Liver (tissue), 8 donors: ENCODE measurements at regions not wholly inside any gene's neighbourhood (a gene's known extent, or its start where the extent isn't known, plus 50 kb on each side); places are given as distances from the start of the nearest gene placed in this dataset.

ENCODE experiments used
- DNase-seq: peaks from one replicate; pipeline ENCODE4 v3.0.0-alpha.2; 2017; ENCODE audit warnings: low spot score
- H3K27ac ChIP-seq, 2 donors: one replicate each; pipeline ENCODE4 v1.7.0; 2013; ENCODE audit warnings: inconsistent platforms in 2 of 2, low read length in 2 of 2, control low read depth in 1 of 2, low read depth in 1 of 2, mild to moderate bottlenecking in 1 of 2
- H3K27me3 ChIP-seq, 4 donors: one replicate each; pipeline versions ENCODE4 v1.6.1 to v1.7.0; 2013; ENCODE audit warnings: low read length in 3 of 4, inconsistent platforms in 1 of 4, mild to moderate bottlenecking in 1 of 4, moderate library complexity in 1 of 4; ENCODE audit not compliant: control insufficient read depth in 4 of 4, insufficient read depth in 4 of 4
- H3K36me3 ChIP-seq, 4 donors: one replicate each; pipeline versions ENCODE4 v1.6.1 to v1.7.0; 2013; ENCODE audit warnings: low read length in 3 of 4, mild to moderate bottlenecking in 3 of 4, low read depth in 1 of 4, moderate library complexity in 1 of 4; ENCODE audit not compliant: control insufficient read depth in 4 of 4, insufficient read depth in 3 of 4
- H3K4me1 ChIP-seq, 4 donors: one replicate each; pipeline versions ENCODE4 v1.6.1 to v1.7.0; 2013; ENCODE audit warnings: low read length in 3 of 4, mild to moderate bottlenecking in 3 of 4, moderate library complexity in 1 of 4; ENCODE audit not compliant: control insufficient read depth in 4 of 4, insufficient read depth in 4 of 4
- H3K4me3 ChIP-seq, 3 donors: one replicate each; pipeline versions ENCODE4 v1.6.1 to v1.7.0; 2013; ENCODE audit warnings: low read length in 3 of 3, control low read depth in 1 of 3, low read depth in 1 of 3, mild to moderate bottlenecking in 1 of 3
- H3K9ac ChIP-seq, 2 donors: one replicate each; pipeline ENCODE4 v1.7.0; 2013; ENCODE audit warnings: low read length in 2 of 2, mild to moderate bottlenecking in 2 of 2, moderate library complexity in 2 of 2, control low read depth in 1 of 2, low read depth in 1 of 2
- H3K9me3 ChIP-seq, 4 donors: one replicate each; pipeline versions ENCODE4 v1.6.1 to v1.7.0; 2013; ENCODE audit warnings: low read length in 3 of 4; ENCODE audit not compliant: control insufficient read depth in 4 of 4
- EGR1 ChIP-seq, 2 donors: IDR thresholded peaks; 2 replicates each; pipeline ENCODE4 v1.6.1; 2016 to 2018; ENCODE audit warnings: antibody characterized with exemption in 2 of 2, low read depth in 2 of 2
- FOXA1 ChIP-seq: IDR thresholded peaks from 2 replicates; pipeline ENCODE4 v1.6.1; 2016; ENCODE audit warnings: antibody characterized with exemption
- FOXA2 ChIP-seq: IDR thresholded peaks from 2 replicates; pipeline ENCODE4 v1.6.1; 2016; ENCODE audit warnings: antibody characterized with exemption
- GABPA ChIP-seq, 2 donors: IDR thresholded peaks in 1 of 2; conservative IDR thresholded peaks in 1 of 2; 2 replicates each; pipeline ENCODE4 v1.6.1; 2016; ENCODE audit warnings: antibody characterized with exemption in 2 of 2, mild to moderate bottlenecking in 1 of 2, moderate library complexity in 1 of 2
- HNF4A ChIP-seq, 2 donors: conservative IDR thresholded peaks; 2 replicates each; pipeline ENCODE4 v1.6.1; 2016; ENCODE audit warnings: antibody characterized with exemption in 2 of 2, mild to moderate bottlenecking in 2 of 2
- HNF4G ChIP-seq: IDR thresholded peaks from 2 replicates; pipeline ENCODE4 v1.6.1; 2016; ENCODE audit warnings: antibody characterized with exemption
- JUND ChIP-seq, 2 donors: IDR thresholded peaks; 2 replicates each; pipeline ENCODE4 v1.6.1; 2016; ENCODE audit warnings: antibody characterized with exemption in 2 of 2
- NR2F2 ChIP-seq: IDR thresholded peaks from 2 replicates; pipeline ENCODE4 v1.6.1; 2016; ENCODE audit warnings: antibody characterized with exemption
- RXRA ChIP-seq, 2 donors: IDR thresholded peaks; 2 replicates each; pipeline ENCODE4 v1.6.1; 2017 to 2018; ENCODE audit warnings: antibody characterized with exemption in 2 of 2, mild to moderate bottlenecking in 1 of 2
- SP1 ChIP-seq: IDR thresholded peaks from 2 replicates; pipeline ENCODE4 v1.6.1; 2018; ENCODE audit warnings: antibody characterized with exemption, mild to moderate bottlenecking
- TAF1 ChIP-seq: conservative IDR thresholded peaks from 2 replicates; pipeline ENCODE4 v1.6.1; 2016; ENCODE audit warnings: antibody characterized with exemption, mild to moderate bottlenecking
- YY1 ChIP-seq: IDR thresholded peaks from 2 replicates; pipeline ENCODE4 v1.6.1; 2016; ENCODE audit warnings: antibody characterized with exemption, mild to moderate bottlenecking
- WGBS: extraction: QIAGEN DNeasy Blood & Tissue Kit; methylation state at CpG from one replicate; pipeline ENCODE4 v1.1.7; 2013; 5-methylcytosine and 5-hydroxymethylcytosine counted together
- TF ChIP-seq, protein P1 (sequence below): IDR thresholded peaks from 2 replicates; pipeline ENCODE4 v1.6.1; 2016; ENCODE audit warnings: antibody characterized with exemption
- TF ChIP-seq, protein P2 (sequence below): IDR thresholded peaks from 2 replicates; pipeline ENCODE4 v1.6.1; 2016; ENCODE audit warnings: antibody characterized with exemption, mild to moderate bottlenecking
- TF ChIP-seq, protein P3 (sequence below): fragments of 150-350 bp; IDR thresholded peaks from 2 replicates; pipeline ENCODE4 v1.5.1; 2017; ENCODE audit warnings: improper control_type of control experiment, low read depth, low read length; ENCODE audit not compliant: missing input control
- TF ChIP-seq, protein P4 (sequence below): IDR thresholded peaks from 2 replicates; pipeline ENCODE4 v1.6.1; 2016; ENCODE audit warnings: antibody characterized with exemption
- donor health status: healthy.
- donor health status: healthy.
- donor health status: healthy.
- donor health status: healthy.
- donor health status: healthy.

DNA sequence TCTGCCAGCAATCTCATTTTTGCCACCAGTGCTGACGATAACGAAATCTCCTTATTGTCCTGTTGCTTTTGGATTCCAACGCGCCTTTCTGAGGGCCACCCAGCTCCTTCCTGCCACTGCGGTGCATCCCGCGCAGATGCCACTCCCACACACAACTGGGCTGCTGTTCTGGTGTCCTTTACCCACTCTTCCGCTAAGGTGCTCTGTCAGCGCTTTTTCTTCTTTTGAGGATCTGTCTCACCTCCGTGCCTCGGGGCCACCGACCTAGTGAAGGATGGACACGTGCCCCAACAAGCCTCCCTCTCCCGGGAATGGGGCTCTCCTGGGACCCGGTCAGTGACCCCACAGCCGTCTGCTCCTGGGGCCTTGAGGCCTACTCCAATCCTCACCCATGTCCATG, 314.3 kb upstream of the COBL start:
- no peaks in the 10 kb centered on the region for H3K4me1 ChIP-seq
- TF ChIP-seq HNF4A (conservative IDR thresholded peaks at IDR 0.05), result no peak
- no peaks in the 10 kb centered on the region for H3K27me3 ChIP-seq
- H3K36me3 ChIP-seq, result no peaks in the 10 kb centered on the region
- H3K4me3 ChIP-seq, result no peak overlapping the region
- H3K9me3 ChIP-seq, result peaks cover 0 to 3% (median 0%) of the 10 kb centered on the region in 4 donors
- no peak overlapping the region for H3K9ac ChIP-seq
- no peak overlapping the region for H3K27ac ChIP-seq
- WGBS, result 92% methylated on average over 16 of the region's 16 CpGs
- DNase-seq, result no peak

DNA sequence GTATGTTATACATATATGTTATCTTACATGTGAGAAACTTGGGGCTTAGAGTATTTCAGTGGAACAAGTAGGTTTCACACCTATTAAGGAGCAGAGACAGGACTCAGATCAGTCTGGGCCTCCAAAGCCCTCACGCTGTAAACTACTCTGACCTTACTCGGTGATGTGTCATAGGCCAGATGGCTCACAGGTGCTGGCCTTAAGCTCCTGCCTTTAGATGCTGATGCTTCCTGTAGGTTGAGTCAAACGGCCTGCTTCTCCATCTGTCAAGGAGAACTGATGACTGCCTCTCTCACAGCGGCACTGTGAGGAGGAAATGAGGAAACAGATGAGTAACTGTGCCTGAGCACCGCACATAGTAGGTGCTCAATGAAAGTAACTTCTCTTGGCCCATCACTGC, 312.6 kb upstream of the COBL start:
- DNase-seq, result no peak
- WGBS, result 78% methylated on average over 5 of the region's 5 CpGs
- TF ChIP-seq HNF4A (conservative IDR thresholded peaks at IDR 0.05) (no peak), HNF4G (no peak), FOXA1 (no peak), TAF1 (no peak), FOXA2 (no peak), RXRA (IDR thresholded peaks at IDR 0.05) (no peak), GABPA (IDR thresholded peaks at IDR 0.05 in 1 of 2, conservative IDR thresholded peaks at IDR 0.05 in 1 of 2) (no peak), SP1 (no peak)
- TF ChIP-seq, protein P1, sequence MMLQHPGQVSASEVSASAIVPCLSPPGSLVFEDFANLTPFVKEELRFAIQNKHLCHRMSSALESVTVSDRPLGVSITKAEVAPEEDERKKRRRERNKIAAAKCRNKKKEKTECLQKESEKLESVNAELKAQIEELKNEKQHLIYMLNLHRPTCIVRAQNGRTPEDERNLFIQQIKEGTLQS, result no peak
- TF ChIP-seq, protein P2, sequence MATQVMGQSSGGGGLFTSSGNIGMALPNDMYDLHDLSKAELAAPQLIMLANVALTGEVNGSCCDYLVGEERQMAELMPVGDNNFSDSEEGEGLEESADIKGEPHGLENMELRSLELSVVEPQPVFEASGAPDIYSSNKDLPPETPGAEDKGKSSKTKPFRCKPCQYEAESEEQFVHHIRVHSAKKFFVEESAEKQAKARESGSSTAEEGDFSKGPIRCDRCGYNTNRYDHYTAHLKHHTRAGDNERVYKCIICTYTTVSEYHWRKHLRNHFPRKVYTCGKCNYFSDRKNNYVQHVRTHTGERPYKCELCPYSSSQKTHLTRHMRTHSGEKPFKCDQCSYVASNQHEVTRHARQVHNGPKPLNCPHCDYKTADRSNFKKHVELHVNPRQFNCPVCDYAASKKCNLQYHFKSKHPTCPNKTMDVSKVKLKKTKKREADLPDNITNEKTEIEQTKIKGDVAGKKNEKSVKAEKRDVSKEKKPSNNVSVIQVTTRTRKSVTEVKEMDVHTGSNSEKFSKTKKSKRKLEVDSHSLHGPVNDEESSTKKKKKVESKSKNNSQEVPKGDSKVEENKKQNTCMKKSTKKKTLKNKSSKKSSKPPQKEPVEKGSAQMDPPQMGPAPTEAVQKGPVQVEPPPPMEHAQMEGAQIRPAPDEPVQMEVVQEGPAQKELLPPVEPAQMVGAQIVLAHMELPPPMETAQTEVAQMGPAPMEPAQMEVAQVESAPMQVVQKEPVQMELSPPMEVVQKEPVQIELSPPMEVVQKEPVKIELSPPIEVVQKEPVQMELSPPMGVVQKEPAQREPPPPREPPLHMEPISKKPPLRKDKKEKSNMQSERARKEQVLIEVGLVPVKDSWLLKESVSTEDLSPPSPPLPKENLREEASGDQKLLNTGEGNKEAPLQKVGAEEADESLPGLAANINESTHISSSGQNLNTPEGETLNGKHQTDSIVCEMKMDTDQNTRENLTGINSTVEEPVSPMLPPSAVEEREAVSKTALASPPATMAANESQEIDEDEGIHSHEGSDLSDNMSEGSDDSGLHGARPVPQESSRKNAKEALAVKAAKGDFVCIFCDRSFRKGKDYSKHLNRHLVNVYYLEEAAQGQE, result no peak

DNA sequence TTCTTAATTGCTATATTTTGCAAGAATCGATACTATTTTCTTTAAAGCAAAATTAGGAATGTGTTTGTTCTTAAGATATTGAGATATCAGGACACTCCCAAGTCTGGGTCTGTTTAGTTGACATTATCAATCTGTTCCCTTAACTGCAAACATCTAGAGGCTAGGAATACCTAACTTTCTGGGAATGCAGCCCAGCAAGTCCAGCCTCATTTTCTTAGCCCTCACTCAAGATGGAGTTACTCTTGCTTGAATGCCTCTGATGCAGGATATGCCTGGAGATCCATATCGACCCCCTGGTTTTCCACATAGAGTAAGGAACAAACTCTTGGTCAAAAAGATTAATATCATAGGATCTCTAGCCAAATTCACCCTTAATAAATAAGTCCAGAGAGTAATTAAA, 305.3 kb upstream of the COBL start:
- no peak overlapping the region for H3K9ac ChIP-seq
- TF ChIP-seq TAF1 (no peak), JUND (IDR thresholded peaks at IDR 0.05) (no peak), YY1 (no peak), SP1 (no peak), HNF4A (conservative IDR thresholded peaks at IDR 0.05) (no peak), RXRA (IDR thresholded peaks at IDR 0.05) (no peak), GABPA (IDR thresholded peaks at IDR 0.05 in 1 of 2, conservative IDR thresholded peaks at IDR 0.05 in 1 of 2) (no peak), EGR1 (IDR thresholded peaks at IDR 0.05; ENCODE audit: low read depth in 2 of 2) (no peak), NR2F2 (no peak), FOXA1 (no peak), FOXA2 (no peak), HNF4G (no peak)
- TF ChIP-seq, protein P3, sequence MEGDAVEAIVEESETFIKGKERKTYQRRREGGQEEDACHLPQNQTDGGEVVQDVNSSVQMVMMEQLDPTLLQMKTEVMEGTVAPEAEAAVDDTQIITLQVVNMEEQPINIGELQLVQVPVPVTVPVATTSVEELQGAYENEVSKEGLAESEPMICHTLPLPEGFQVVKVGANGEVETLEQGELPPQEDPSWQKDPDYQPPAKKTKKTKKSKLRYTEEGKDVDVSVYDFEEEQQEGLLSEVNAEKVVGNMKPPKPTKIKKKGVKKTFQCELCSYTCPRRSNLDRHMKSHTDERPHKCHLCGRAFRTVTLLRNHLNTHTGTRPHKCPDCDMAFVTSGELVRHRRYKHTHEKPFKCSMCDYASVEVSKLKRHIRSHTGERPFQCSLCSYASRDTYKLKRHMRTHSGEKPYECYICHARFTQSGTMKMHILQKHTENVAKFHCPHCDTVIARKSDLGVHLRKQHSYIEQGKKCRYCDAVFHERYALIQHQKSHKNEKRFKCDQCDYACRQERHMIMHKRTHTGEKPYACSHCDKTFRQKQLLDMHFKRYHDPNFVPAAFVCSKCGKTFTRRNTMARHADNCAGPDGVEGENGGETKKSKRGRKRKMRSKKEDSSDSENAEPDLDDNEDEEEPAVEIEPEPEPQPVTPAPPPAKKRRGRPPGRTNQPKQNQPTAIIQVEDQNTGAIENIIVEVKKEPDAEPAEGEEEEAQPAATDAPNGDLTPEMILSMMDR, result no peak
- TF ChIP-seq, protein P2, result no peak
- TF ChIP-seq, protein P1, result no peak
- TF ChIP-seq, protein P4, sequence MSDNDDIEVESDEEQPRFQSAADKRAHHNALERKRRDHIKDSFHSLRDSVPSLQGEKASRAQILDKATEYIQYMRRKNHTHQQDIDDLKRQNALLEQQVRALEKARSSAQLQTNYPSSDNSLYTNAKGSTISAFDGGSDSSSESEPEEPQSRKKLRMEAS, result no peak
- 76% methylated on average over 2 of the region's 2 CpGs for WGBS
- H3K4me1 ChIP-seq, result no peaks in the 10 kb centered on the region
- peaks cover 0 to 2% (median 0%) of the 10 kb centered on the region in 4 donors for H3K27me3 ChIP-seq
- H3K27ac ChIP-seq, result no peak overlapping the region
- DNase-seq, result no peak
- H3K9me3 ChIP-seq, result no peaks in the 10 kb centered on the region
- H3K36me3 ChIP-seq, result no peaks in the 10 kb centered on the region
- no peak overlapping the region for H3K4me3 ChIP-seq

More for the DNA sequence above, 312.6 kb upstream of the COBL start:
- Histone ChIP-seq H3K9me3 (peaks cover 0 to 3% (median 0%) of the 10 kb centered on the region in 4 donors), H3K36me3 (no peaks in the 10 kb centered on the region), H3K9ac (no peak overlapping the region), H3K27me3 (no peaks in the 10 kb centered on the region), H3K27ac (no peak overlapping the region), H3K4me1 (no peaks in the 10 kb centered on the region), H3K4me3 (no peak overlapping the region)
